VCaP (cell line): ENCODE measurements at regions not wholly inside any gene's neighbourhood (a gene's known extent, or its start where the extent isn't known, plus 50 kb on each side); places are given as distances from the start of the nearest gene placed in this dataset.

Source experiments
- H3K27ac ChIP-seq: fragments of 450-650 bp; 2 replicates; pipeline ENCODE4 v1.5.1; 2017
- CTCF ChIP-seq: fragments of 450-650 bp; conservative IDR thresholded peaks from 2 replicates; pipeline ENCODE4 v1.5.1; 2017; ENCODE audit warnings: mild to moderate bottlenecking, moderate library complexity

- TF ChIP-seq CTCF, result no peak
- no peak overlapping the region for H3K27ac ChIP-seq
These were observed 101.1 kb downstream of the NUF2 start for GRCh38 chr1:163422738-163423404.

- TF ChIP-seq CTCF, result no peak
- H3K27ac ChIP-seq, result no peak overlapping the region
These were observed 104.9 kb downstream of the NUF2 start for GRCh38 chr1:163426505-163427251.

GRCh38 chr1:163427279-163427678, 105.5 kb downstream of the NUF2 start:
- no peak for TF ChIP-seq CTCF
- H3K27ac ChIP-seq, result no peak overlapping the region

GRCh38 chr1:163436140-163436812, 114.5 kb downstream of the NUF2 start:
- no peak for TF ChIP-seq CTCF
- H3K27ac ChIP-seq, result no peak overlapping the region

- no peak for TF ChIP-seq CTCF
- H3K27ac ChIP-seq, result no peak overlapping the region
These were observed 117.7 kb downstream of the NUF2 start for GRCh38 chr1:163439471-163439870.

- no peak overlapping the region for H3K27ac ChIP-seq
These were observed 118.3 kb downstream of the NUF2 start for GRCh38 chr1:163440090-163440489.

More at GRCh38 chr1:163440090-163440489, 118.3 kb downstream of the NUF2 start:
- no peak for TF ChIP-seq CTCF
